ENCODE measurements at regions not wholly inside any gene's neighbourhood (a gene's known extent, or its start where the extent isn't known, plus 50 kb on each side); places are given as distances from the start of the nearest gene placed in this dataset.

- no peak for TF ChIP-seq CTCF (IDR thresholded peaks at IDR 0.05)
- TF ChIP-seq EP300 (IDR thresholded peaks at IDR 0.05), result no peak
These were observed 195.8 kb downstream of the MATN1 start for GRCh38 chr1:30527511-30528140.
